SK-N-MC (cell line): ENCODE measurements at regions not wholly inside any gene's neighbourhood (a gene's known extent, or its start where the extent isn't known, plus 50 kb on each side); places are given as distances from the start of the nearest gene placed in this dataset.

Source experiments
- EZH2 ChIP-seq: fragments of 200-600 bp; sonication (generic); IDR thresholded peaks from one replicate; pipeline ENCODE4 v1.6.1; 2017; ENCODE audit warnings: antibody characterized with exemption
- FOXP2 ChIP-seq: optimal IDR thresholded peaks from 2 replicates; pipeline ENCODE3; 2011; ENCODE audit warnings: mild to moderate bottlenecking, moderate library complexity; ENCODE audit not compliant: insufficient read depth; ENCODE audit errors: extremely low read length, control extremely low read depth
- POLR2AphosphoS5 ChIP-seq: IDR thresholded peaks from 2 replicates; pipeline ENCODE4 v1.6.1; 2012; ENCODE audit warnings: mild to moderate bottlenecking, low read depth, low read length, borderline replicate concordance

DNA sequence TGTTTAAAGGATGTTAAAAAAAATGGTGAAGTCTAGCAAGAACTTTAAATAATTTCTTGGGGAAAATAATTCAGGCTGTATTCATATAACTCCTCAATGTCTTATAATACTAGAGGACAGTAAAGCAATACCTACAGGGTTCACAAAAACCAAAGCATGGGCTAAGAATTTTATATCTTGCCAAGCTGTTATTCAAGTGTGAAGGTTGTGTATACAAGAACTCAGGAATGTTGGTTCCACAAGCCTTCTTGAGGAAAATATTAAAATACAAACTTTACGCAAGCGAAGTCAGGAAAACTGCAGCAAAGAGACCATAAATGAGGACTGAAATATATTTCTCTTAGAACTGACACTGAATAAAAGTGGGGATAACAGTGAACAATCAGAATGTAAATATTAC, 76.1 kb upstream of the DNAJC10 start:
- no peak for TF ChIP-seq POLR2AphosphoS5
- TF ChIP-seq EZH2: no peak
- TF ChIP-seq FOXP2: no peak
